Ishikawa (cell line): ENCODE measurements at regions not wholly inside any gene's neighbourhood (a gene's known extent, or its start where the extent isn't known, plus 50 kb on each side); places are given as distances from the start of the nearest gene placed in this dataset.

Experiments
- CEBPB ChIP-seq: IDR thresholded peaks from 2 replicates; pipeline ENCODE4 v1.6.1; 2012
- CREB1 ChIP-seq: IDR thresholded peaks from 2 replicates; pipeline ENCODE4 v1.6.1; 2012; ENCODE audit warnings: low read depth
- EP300 ChIP-seq: IDR thresholded peaks from 2 replicates; pipeline ENCODE4 v1.6.1; 2012; ENCODE audit warnings: borderline replicate concordance
- FOXM1 ChIP-seq: IDR thresholded peaks from 2 replicates; pipeline ENCODE4 v1.6.1; 2012; ENCODE audit warnings: low read depth, borderline replicate concordance
- MAX ChIP-seq: IDR thresholded peaks from 2 replicates; pipeline ENCODE4 v1.6.1; 2012
- NFIC ChIP-seq: IDR thresholded peaks from 2 replicates; pipeline ENCODE4 v1.6.1; 2012
- RAD21 ChIP-seq: IDR thresholded peaks from 2 replicates; pipeline ENCODE4 v1.6.1; 2012; ENCODE audit warnings: low read depth
- TAF1 ChIP-seq: IDR thresholded peaks from 2 replicates; pipeline ENCODE4 v1.6.1; 2012; ENCODE audit warnings: low read depth, mild to moderate bottlenecking
- TCF12 ChIP-seq: IDR thresholded peaks from 2 replicates; pipeline ENCODE4 v1.6.1; 2012; ENCODE audit warnings: low read depth
- TEAD4 ChIP-seq: IDR thresholded peaks from 2 replicates; pipeline ENCODE4 v1.6.1; 2012
- YY1 ChIP-seq: IDR thresholded peaks from 2 replicates; pipeline ENCODE4 v1.6.1; 2012; ENCODE audit warnings: low read depth
- ZBTB7A ChIP-seq: IDR thresholded peaks from 2 replicates; pipeline ENCODE4 v1.6.1; 2012; ENCODE audit warnings: low read depth
- TF ChIP-seq, protein P1 (sequence below): IDR thresholded peaks from 2 replicates; pipeline ENCODE4 v1.6.1; 2012; ENCODE audit warnings: low read depth, mild to moderate bottlenecking
- TF ChIP-seq, protein P2 (sequence below): IDR thresholded peaks from 2 replicates; pipeline ENCODE4 v1.6.1; 2012

- no peak for TF ChIP-seq EP300
- TF ChIP-seq CEBPB = no peak
- no peak for TF ChIP-seq TEAD4
- TF ChIP-seq RAD21 = no peak
- no peak for TF ChIP-seq MAX
- TF ChIP-seq YY1 = no peak
- TF ChIP-seq, protein P1, sequence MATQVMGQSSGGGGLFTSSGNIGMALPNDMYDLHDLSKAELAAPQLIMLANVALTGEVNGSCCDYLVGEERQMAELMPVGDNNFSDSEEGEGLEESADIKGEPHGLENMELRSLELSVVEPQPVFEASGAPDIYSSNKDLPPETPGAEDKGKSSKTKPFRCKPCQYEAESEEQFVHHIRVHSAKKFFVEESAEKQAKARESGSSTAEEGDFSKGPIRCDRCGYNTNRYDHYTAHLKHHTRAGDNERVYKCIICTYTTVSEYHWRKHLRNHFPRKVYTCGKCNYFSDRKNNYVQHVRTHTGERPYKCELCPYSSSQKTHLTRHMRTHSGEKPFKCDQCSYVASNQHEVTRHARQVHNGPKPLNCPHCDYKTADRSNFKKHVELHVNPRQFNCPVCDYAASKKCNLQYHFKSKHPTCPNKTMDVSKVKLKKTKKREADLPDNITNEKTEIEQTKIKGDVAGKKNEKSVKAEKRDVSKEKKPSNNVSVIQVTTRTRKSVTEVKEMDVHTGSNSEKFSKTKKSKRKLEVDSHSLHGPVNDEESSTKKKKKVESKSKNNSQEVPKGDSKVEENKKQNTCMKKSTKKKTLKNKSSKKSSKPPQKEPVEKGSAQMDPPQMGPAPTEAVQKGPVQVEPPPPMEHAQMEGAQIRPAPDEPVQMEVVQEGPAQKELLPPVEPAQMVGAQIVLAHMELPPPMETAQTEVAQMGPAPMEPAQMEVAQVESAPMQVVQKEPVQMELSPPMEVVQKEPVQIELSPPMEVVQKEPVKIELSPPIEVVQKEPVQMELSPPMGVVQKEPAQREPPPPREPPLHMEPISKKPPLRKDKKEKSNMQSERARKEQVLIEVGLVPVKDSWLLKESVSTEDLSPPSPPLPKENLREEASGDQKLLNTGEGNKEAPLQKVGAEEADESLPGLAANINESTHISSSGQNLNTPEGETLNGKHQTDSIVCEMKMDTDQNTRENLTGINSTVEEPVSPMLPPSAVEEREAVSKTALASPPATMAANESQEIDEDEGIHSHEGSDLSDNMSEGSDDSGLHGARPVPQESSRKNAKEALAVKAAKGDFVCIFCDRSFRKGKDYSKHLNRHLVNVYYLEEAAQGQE = no peak
- no peak for TF ChIP-seq NFIC
- no peak for TF ChIP-seq TAF1
- TF ChIP-seq, protein P2, sequence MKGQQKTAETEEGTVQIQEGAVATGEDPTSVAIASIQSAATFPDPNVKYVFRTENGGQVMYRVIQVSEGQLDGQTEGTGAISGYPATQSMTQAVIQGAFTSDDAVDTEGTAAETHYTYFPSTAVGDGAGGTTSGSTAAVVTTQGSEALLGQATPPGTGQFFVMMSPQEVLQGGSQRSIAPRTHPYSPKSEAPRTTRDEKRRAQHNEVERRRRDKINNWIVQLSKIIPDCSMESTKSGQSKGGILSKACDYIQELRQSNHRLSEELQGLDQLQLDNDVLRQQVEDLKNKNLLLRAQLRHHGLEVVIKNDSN = no peak
- TF ChIP-seq TCF12 = no peak
- TF ChIP-seq ZBTB7A = no peak
- no peak for TF ChIP-seq CREB1
- TF ChIP-seq FOXM1 = no peak
These were observed 747.6 kb downstream of the HDGFL1 start for GRCh38 chr6:23316931-23317330.
